GM10266 (cell line): ENCODE measurements at regions not wholly inside any gene's neighbourhood (a gene's known extent, or its start where the extent isn't known, plus 50 kb on each side); places are given as distances from the start of the nearest gene placed in this dataset.

Experiments used
- DNase-seq: peaks from one replicate; pipeline ENCODE4 v3.0.0; 2012; ENCODE audit errors: extremely low spot score
- CTCF ChIP-seq: IDR thresholded peaks from 2 replicates; pipeline ENCODE4 v1.5.1; 2012; ENCODE audit warnings: mild to moderate bottlenecking, low read depth; ENCODE audit not compliant: control insufficient read depth, insufficient read depth; ENCODE audit errors: missing control alignments

GRCh38 chr5:35407697-35408096, 177.4 kb upstream of the PRLR start:
- no peak for TF ChIP-seq CTCF
- DNase-seq = no peak

- DNase-seq = no peak
- TF ChIP-seq CTCF = no peak
These were observed 175.7 kb upstream of the PRLR start for GRCh38 chr5:35405938-35406337.

- DNase-seq = no peak
- TF ChIP-seq CTCF = no peak
These were observed 174.4 kb upstream of the PRLR start for GRCh38 chr5:35404701-35405100.

- no peak for TF ChIP-seq CTCF
- DNase-seq = no peak
These were observed 163.6 kb upstream of the PRLR start for GRCh38 chr5:35393901-35394300.

GRCh38 chr5:35384658-35385057, 154.4 kb upstream of the PRLR start:
- TF ChIP-seq CTCF = no peak
- no peak for DNase-seq

GRCh38 chr5:35383041-35383440, 152.8 kb upstream of the PRLR start:
- DNase-seq = no peak
- no peak for TF ChIP-seq CTCF

- no peak for TF ChIP-seq CTCF
- DNase-seq = no peak
These were observed 147.4 kb upstream of the PRLR start for GRCh38 chr5:35377653-35378052.
